ENCODE measurements at regions not wholly inside any gene's neighbourhood (a gene's known extent, or its start where the extent isn't known, plus 50 kb on each side); places are given as distances from the start of the nearest gene placed in this dataset.

DNA sequence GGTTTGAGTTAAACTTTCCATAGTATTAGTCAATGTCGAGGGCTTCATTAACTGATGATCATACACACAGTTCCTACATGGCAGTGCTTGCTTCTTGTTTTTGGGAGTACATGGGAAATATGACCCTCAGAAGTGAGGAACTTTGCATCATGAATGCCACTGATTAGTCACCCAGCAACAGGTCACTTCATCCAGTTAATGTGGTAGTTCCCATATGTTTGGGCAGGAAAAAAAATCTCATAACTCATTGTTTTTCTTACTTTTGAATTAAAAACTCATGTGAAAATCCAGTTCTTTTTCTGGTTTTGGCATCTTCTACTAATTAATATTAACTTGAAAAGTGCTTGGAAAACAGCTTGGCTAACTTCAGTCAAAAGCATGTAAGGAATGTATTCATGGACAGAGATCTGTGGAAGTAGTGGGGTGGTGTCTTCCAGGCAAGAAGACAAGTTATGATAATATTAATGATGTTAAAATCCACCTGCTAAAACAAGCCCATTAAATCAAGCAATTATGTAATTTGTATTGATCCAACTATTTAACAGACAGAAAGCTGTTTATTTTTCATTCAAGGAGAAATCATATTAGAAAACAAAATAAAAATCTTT, 309.1 kb upstream of the NAV3 start:
- Histone ChIP-seq H3K4me3 (no peak overlapping the region), H3K36me3 (ENCODE audit: low read depth) (no peaks in the 10 kb centered on the region), H3K4me1 (ENCODE audit: low read depth) (no peaks in the 10 kb centered on the region), H3K9me3 (no peaks in the 10 kb centered on the region)
- DNase-seq (no peak), ATAC-seq (no peak)
- intact Hi-C loops (cut with DNase I, micrococcal nuclease): no loop called here
- TF ChIP-seq, protein P1, sequence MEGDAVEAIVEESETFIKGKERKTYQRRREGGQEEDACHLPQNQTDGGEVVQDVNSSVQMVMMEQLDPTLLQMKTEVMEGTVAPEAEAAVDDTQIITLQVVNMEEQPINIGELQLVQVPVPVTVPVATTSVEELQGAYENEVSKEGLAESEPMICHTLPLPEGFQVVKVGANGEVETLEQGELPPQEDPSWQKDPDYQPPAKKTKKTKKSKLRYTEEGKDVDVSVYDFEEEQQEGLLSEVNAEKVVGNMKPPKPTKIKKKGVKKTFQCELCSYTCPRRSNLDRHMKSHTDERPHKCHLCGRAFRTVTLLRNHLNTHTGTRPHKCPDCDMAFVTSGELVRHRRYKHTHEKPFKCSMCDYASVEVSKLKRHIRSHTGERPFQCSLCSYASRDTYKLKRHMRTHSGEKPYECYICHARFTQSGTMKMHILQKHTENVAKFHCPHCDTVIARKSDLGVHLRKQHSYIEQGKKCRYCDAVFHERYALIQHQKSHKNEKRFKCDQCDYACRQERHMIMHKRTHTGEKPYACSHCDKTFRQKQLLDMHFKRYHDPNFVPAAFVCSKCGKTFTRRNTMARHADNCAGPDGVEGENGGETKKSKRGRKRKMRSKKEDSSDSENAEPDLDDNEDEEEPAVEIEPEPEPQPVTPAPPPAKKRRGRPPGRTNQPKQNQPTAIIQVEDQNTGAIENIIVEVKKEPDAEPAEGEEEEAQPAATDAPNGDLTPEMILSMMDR (IDR thresholded peaks at IDR 0.05): no peak

DNA sequence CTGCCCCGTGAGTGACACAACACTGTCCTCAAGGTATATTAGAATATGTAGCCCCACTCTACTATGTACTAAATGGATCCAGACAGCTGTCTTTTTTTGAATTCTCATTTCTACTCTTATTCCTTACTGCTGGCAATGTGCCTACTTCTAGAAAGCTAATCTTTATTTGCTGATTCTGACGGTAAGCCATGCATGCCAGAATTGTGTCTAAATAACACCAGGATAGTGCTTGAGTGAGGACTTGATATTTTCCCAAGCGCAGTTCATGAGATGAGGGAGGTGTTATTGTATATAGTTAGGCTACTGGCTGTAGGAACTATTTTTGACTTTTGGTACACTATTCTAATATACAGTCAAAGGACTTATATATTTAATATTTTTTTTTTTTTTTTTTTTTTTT, 316.2 kb upstream of the NAV3 start:
- Histone ChIP-seq H3K36me3 (ENCODE audit: low read depth) (no peaks in the 10 kb centered on the region), H3K9me3 (no peaks in the 10 kb centered on the region), H3K4me1 (ENCODE audit: low read depth) (no peaks in the 10 kb centered on the region), H3K4me3 (no peak overlapping the region)
- TF ChIP-seq, protein P1 (IDR thresholded peaks at IDR 0.05): no peak
- no peak for ATAC-seq
- intact Hi-C loops (cut with DNase I, micrococcal nuclease): no loop called here
- DNase-seq: no peak

DNA sequence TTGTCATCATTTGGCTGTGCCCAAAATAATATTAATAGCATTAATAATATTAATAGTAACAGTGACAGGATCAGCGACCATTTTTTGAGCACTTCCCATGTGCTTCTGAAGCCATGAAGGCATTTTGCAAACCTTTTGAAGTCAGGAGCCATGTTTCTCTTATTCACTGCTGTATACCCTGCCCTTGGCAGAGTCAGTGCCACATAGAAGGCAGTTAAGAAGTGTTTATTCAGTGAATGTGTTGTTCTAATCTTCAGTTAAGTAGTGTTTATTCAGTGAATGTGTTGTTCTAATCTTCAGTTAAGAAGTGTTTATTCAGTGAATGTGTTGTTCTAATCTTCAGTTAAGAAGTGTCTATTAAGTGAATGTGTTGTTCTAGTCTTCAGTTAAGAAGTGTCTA, 319.7 kb upstream of the NAV3 start:
- ATAC-seq (no peak), DNase-seq (no peak)
- intact Hi-C loops (cut with DNase I, micrococcal nuclease): no loop called here
- Histone ChIP-seq H3K4me3 (no peak overlapping the region), H3K4me1 (ENCODE audit: low read depth) (no peaks in the 10 kb centered on the region), H3K36me3 (ENCODE audit: low read depth) (no peaks in the 10 kb centered on the region), H3K9me3 (no peaks in the 10 kb centered on the region)
- TF ChIP-seq, protein P1 (IDR thresholded peaks at IDR 0.05): no peak

DNA sequence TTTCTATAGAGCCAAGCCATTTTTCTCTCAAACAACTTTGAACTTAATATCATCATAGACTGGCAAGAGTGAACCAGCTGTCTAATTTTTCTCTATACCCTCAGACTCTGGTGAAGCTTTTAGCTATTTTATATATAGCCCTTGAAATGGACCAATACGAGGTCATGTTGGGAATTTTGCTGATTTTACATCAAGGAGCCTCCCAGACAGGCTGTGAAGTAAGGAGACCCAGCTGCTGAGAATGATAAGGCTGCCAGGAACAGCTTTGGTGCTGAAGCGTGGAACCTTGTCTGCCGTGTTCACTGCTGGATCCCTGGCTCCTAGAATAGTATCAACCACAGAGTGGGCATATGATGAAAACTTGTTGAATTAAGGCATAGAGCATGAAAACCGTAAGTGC, 326.2 kb upstream of the NAV3 start:
- no peak overlapping the region for H3K4me3 ChIP-seq
- DNase-seq (no peak), ATAC-seq (no peak)
- intact Hi-C loops (cut with DNase I, micrococcal nuclease): no loop called here
- H3K9me3 ChIP-seq: no peaks in the 10 kb centered on the region
- no peaks in the 10 kb centered on the region for H3K4me1 ChIP-seq (ENCODE audit: low read depth)
- TF ChIP-seq, protein P1 (IDR thresholded peaks at IDR 0.05): no peak
- no peaks in the 10 kb centered on the region for H3K36me3 ChIP-seq (ENCODE audit: low read depth)

DNA sequence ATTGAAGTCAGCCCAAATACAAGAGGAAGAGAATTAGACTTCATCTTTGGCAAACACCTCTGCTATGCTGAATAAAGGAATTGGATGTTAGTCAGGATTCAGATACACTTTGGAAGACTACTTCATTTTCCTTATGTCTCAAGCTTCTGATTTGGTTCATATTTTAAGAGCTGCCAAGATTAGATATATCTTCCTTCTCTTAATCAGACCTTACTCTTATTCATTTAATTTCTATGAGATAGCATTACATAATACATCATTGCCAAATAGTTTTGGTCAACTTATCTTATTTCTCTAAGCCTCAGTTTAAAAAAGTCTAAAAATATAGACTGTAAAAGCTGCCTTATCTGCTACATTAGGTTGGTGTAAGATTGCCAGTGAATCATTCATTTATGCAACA, 330.6 kb upstream of the NAV3 start:
- intact Hi-C loops (cut with DNase I, micrococcal nuclease): no loop called here
- Histone ChIP-seq H3K4me3 (no peak overlapping the region), H3K36me3 (ENCODE audit: low read depth) (no peaks in the 10 kb centered on the region), H3K9me3 (no peaks in the 10 kb centered on the region), H3K4me1 (ENCODE audit: low read depth) (no peaks in the 10 kb centered on the region)
- TF ChIP-seq, protein P1 (IDR thresholded peaks at IDR 0.05): no peak
- DNase-seq: no peak
- ATAC-seq: no peak

DNA sequence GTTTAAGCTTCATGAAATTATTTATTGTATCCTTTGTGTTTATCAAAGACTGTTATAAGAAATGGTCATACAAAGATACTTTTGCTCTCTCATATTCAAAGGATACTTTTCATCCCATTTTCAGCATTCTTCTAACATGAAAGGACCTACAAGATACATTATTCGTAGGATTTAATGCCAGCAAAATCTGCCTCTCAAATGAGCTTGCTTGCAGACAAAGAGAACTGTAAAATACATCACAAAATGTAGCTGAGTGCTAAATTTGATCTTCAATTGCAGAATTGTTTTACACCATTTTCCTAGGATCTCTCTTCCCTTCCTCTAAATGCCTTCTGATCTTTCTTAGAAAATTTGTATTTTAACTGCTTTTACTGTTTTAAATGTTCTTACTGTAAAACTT, 333.0 kb upstream of the NAV3 start:
- intact Hi-C loops (cut with DNase I, micrococcal nuclease): no loop called here
- DNase-seq (no peak), ATAC-seq (no peak)
- Histone ChIP-seq H3K36me3 (ENCODE audit: low read depth) (no peaks in the 10 kb centered on the region), H3K4me3 (no peak overlapping the region), H3K9me3 (no peaks in the 10 kb centered on the region), H3K4me1 (ENCODE audit: low read depth) (no peaks in the 10 kb centered on the region)
- TF ChIP-seq, protein P1 (IDR thresholded peaks at IDR 0.05): no peak

Measured in mucosa of descending colon (tissue), 3 donors.